Stimulated activated CD8-positive, alpha-beta memory T cell treated with anti-CD3 and anti-CD28 coated beads, Interleukin-12 subunit alpha, Interleukin-12 subunit beta, amount 100 ng/mL, for 24 hours (primary cell): ENCODE measurements at regions not wholly inside any gene's neighbourhood (a gene's known extent, or its start where the extent isn't known, plus 50 kb on each side); places are given as distances from the start of the nearest gene placed in this dataset.

ENCODE experiments used
- DNase-seq: peaks from one replicate; pipeline ENCODE4 v3.0.0-alpha.2; 2020; ENCODE audit errors: extremely low read depth

DNA sequence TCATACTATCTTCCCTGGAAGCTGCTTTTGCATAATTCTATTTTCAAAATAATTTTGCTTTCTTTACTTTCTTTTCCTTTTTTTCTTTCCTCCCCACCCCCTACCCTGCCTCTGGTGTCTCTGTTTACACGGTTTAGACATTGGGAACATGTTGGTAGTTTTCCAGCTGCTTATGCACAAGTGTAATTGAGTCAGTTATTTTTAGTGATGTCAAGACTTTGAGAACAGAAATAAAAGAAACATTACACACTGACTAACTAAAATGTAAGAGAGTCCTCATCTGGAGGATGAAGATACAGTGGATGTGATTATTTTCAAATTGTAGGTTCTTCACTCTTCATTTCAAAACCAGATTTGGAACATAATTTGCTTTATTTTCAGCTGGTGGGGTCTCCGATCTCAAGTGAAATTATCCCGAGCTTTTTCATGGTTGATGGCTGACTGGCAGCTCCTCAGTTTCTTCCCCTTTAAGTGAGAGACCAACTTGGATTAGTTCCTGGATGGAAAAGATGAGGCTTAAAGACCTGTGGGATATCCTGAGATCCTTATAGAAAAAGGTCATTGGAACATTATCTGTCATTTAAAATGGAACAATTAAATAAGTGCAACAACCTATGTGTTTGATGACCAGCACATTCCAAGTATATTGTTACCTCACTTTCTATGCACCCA lies 154.4 kb upstream of the ZNF462 start:
- no peak for DNase-seq

DNA sequence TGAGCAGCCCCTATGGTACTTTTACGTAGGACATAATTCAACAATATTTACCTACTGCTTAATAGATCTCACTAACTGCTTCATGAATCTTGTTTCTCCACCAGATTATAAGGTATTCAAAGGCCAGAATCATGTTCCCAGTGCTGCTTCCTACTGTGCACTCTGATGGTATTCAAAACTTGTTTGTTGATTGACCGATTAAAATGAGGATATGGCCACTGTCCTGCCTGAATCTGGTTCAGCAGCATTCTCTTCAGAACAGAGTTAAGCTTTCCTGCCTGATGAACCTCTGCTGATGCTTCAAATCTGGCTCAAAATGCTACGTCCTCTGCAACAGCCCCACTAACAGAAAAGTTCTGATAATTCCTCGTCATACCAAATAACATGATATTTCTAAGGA lies 150.7 kb upstream of the ZNF462 start:
- no peak for DNase-seq

DNA sequence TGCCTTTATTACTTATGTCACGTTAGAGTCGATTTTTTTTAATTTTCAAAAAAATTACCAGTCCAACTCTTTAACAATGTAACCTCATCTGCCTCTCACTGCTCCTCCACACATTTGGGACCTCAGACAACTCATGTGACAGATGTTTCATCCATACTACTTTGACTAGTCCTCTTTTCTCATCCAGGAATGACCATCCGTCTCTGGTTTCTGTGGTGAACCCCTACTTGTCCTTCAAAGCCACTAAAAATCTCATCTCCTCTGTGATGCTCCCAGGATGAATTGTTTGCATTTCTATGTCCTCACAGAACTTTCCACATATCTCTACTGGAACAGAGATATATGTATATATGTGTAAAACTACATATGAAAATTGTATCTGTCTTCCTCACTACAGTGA lies 149.8 kb upstream of the ZNF462 start:
- no peak for DNase-seq

DNA sequence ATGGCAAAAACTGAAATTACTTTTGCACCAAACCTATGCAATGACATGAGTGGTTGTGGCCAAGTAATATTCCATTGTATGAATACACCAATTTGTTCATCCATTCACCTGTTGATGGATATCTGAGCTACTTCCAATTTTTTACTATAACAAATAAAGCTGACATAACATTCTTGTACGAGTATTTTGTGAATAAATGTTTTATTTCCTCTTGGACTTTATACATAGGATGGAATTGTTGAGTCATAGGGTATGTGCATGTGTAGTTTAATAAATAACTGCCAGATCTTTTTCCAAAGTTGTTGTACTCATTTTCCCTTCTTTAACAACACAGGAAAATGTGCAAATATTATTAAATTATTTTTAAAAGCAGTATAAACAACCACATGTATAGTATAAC lies 146.1 kb upstream of the ZNF462 start:
- DNase-seq: no peak

DNA sequence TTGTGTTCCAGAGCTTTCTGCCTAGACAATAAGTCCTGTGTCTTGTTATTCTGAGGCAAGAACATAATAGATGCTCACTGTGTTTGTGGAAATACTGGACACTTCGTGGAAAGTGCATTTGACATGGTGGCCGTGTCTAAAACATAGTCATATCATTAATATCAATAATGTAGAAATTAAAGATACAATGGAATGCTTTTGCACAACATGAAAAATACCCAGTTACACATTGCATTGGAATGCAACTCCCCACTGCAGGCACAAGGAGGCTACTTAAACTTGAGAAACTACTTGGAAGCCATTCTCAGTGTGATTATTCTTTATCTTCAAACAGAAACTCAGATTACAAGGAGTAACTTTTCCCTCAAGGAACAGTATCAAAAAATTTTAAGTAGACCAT lies 145.3 kb upstream of the ZNF462 start:
- no peak for DNase-seq

DNA sequence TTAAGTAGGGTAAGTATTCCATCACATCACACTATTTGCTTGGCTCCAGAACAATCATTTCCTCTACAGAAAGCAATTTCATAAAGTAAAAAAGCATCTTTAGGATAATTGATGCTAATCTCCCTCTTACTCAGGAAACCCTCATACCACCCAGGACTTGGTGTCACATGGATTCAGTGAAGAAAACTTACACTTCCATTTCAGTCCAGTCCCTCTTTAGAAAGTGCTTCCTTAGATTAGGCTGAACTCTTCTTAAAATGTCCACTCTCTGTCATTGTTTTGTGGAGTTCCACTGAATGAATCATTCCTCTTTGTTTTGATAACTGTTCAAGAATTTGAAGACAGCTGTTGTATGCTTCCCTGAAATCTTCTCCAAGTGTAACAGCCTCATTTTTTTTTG lies 144.0 kb upstream of the ZNF462 start:
- DNase-seq: no peak

DNA sequence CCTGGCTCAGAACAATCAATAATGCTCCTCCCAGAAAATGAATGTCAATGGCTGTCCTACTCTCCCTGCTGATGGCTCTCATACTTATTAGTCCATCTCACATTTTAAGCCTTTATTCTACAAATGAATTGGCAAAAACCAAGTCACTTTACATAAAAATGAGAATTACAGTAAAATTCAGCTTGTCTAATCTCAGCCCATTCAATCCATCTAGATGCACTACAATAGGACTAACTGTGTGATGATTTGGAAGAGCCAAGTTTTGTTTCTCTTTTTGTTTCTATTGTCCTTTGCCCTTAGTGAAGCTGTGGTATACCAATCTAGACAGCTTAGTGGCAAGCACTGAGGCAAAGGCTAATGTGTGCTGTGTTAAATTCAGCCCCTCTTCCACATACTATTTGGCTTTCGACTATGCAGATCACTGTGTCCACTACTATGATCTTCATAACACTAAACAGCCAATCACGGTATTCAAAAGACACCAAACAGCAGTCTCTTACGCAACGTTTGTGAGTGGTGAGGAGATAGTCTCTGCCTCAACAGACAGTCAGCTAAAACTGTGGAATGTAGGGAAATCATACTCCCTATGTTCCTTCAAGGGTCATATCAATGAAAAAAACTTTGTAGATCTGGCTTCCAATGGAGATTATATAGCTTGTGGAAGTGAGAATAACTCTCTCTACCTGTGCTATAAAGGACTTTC lies 140.8 kb upstream of the ZNF462 start:
- no peak for DNase-seq

DNA sequence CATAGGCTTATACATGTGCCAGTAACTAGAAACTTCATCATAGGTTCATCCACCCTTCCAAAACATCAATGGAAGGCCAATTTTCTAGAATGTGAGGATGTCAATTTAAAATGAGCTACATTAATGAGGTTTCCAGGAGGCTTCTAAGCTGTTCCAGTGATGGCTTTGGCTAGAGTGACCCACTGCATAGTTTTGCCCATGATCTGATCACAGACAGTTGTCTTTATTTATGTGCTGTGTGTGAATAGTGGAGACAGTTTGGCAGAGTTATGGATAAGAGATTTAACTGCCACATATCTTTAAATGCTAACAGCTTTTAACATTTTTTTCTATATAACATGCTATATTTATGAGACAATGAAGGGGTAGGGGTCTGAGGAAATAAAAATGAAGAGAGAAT lies 139.0 kb upstream of the ZNF462 start:
- DNase-seq: no peak

DNA sequence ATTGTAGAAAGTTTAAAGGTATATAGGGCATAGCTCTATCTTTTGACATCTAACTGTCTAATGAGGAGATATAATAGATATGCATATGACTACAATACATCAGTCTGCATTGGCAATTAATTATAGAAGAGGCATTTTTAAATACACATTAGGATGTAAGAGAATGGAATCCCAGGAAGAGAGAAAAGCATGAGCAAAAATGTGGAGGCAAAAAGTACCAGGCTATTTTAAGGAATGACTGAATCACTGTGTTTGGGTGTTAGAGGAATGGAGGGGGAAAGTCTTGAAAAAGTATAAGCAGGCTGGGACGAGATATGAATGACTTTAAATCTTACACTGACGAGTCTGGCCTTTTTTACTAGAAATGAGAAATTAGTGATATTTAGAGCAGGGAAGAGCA lies 138.4 kb upstream of the ZNF462 start:
- DNase-seq: no peak

DNA sequence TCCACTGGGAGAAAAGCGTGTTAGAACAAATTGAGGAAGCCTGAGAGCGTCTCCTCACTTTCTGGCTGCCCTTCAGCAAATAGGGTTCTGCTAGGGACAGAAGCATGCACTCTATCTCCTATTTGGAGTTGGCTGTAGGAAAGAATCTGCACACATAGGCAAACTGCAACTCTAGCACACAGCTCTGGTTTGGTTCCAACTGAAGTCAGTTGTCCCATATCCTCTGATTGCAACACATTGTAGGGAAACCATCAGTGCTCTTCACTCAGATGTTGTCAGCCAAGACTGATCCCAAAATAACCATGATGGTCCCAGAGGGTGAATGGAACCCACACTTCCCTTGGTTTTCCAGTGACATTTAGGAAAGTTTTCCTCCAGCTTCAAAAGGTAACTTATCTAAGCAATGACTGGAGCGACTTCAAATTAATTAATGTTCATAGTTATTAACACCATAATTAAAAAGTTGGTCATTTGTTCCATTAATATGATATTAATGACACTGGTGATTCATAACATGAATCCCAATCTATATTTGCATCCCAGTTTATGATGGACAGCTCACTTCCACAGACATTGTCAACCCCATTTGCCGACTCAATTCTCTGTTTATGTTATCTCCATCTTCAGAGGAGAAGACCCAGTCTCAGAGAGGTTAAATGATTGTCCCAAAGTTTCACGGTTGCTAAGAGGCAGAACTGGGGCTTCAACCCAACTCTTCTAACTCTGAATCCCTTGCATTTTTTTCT lies 136.7 kb upstream of the ZNF462 start:
- DNase-seq: no peak

DNA sequence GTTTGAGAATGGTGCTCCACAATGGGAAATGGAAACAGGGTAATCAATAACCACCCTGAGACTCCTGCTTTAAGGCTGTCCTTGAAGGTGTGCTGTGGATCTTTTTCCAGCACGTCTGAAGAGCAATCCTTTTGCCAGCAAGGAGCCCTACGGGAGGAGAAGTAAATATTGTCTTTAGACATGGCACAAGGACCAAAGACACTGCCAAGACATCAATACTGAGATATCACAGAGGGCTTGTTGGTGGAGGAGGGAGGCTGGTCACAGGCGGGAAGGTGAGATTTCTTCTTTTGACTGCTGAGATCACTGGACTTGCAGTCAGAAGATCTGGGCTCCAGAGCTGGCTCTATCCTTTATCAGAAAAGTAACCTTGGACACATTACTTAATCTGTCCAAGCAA lies 135.0 kb upstream of the ZNF462 start:
- DNase-seq: no peak

DNA sequence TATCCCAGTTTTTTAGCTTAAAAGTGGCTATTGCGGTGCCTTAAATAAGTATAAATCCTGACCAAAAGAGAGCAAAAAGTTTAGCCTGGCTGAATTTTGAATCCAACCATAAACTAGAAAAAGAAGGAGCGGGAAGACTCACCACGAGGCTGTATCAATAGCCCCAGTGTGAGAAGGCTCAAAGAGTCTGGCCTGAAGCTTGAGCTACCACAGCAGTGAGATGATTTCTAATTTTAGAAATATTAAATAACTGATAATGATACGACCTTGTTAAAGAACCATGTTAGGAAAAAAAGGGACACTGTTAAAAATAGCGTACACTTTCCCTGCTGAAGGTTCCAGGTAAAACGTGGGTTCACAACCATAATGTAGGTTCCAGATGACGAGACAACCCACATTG lies 134.1 kb upstream of the ZNF462 start:
- no peak for DNase-seq

DNA sequence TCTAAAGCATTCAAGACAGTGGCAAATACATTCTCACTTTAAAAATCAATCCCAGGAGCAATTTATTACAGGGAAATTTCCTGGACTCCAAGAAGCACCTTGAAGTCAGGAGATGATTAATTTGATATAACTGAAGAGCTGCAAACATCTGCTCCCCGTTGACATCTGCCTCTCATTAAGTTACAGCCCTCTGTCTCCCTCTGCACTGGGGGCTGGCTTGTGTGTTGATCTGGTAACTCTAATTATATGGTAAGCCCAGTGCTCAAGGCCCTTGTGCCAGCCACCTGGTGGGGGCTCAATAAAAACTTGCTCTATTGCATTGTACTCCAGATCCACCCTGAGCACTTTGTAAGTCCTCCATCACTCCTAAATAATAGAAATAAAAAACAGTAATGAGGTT lies 131.1 kb upstream of the ZNF462 start:
- no peak for DNase-seq

DNA sequence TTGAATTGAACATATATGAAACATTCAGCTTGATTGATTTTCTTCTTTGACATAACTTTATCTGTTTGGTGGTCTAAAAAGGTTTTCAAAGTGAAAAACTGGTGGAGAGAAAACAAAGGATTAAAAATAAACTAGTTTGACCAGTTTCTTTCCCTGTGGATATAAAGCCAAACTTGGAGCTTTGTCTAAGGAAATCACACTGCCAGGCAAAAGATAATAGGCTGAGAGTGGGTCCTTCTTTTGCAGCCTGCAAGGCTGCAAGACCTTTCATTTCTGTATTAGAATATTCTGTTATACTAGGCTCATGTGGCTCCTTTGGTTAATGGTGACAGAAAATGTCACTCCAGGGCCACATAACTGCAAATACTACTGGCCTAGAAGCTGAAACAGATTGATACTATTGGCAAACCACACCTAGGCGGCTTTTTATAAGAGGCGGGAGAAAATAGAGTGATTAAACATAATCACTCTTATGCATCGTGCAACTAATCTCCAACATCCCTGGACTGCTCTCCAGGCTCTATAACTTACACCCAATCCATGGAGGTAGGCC lies 129.1 kb upstream of the ZNF462 start:
- DNase-seq: no peak

DNA sequence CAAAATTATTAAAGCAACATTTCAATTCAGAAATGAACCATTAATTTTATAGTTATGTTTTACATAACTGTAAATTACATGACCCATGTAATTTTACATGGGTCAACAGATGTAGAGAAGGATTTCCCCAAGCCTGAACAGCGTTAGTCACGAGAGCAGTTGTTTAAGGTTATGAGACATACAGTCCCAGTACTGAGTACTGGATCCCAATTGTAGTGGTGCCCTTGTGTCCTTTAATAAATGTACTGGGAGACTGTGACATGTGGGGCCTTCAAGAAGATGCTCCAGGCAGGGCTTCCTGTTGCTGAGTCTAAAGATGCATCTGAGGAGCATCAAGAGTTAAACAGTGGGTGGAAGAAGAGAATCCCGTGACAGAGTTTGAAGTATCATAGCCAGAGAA lies 125.5 kb upstream of the ZNF462 start:
- DNase-seq: no peak

DNA sequence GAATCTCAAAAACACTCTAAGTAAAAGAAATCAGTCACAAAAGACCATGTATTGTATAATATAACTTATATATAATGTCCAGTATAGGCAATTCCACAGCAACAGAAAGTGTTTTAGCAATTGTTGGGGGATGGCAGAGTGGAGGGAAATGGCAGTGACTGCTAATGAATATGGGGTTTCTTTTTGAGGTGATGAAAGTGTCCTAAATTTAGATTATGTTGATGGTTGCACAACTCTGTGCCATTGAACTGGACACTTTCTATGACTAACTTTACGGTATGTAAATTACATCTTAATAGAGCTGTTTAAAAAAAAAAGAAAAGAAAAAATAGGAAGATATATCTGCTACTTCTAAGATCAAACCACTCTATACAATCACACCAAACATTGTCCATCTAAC lies 124.9 kb upstream of the ZNF462 start:
- DNase-seq: no peak

DNA sequence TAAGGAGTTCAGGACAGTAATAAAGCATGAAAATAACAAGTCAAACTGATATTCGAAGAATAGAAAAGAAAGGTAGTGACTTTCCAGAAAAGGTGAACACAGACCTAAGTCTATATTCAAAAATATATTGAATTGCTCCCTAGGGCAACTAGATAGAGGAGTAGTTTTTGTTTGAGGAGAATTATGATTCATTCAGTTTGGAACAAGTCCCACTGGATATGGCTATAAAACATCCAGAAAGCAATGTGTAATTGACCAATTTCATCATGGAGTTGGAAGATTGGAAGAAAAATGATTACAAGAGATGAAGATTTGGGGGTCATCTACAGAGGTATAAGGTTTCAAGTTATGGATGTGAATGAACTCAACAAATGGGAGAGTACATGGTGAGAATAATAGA lies 117.5 kb upstream of the ZNF462 start:
- no peak for DNase-seq

DNA sequence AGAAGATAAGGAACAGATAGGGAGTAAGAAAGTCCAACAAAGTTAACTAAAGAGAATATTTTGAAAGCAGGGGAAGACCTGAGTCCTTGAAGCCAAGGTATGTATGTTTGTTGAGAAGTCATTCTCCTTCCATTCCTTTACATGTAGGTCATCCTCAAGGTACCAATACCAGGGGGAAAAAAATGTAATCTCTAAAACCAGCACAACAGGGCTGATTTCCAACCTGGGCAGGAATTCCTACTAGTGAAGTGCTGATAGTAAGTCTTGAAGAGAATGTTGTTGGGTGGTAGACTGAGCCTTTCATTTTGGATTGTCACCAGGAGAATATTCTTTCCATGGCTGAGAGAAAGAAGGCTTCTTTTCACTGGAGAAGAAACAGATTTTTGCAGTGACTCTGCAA lies 117.1 kb upstream of the ZNF462 start:
- no peak for DNase-seq

DNA sequence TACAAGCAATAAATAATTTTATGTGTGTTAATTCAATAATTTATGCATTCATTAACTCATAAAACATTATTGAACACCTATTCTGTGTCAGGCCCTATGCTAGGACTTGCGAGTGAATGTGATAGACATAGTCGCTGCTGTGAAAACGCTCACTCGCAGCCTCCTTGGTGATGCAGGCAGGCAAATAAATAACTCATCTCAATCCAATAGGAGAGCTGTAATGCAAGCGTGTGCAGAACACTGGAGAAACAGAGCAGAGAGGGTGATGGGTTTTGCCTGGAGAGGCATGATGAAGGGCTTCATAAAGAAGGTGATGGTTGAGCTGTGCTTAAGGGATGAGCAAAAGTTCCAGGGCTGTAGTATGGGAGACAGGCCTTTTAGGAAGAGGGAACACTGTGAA lies 111.3 kb upstream of the ZNF462 start:
- no peak for DNase-seq

DNA sequence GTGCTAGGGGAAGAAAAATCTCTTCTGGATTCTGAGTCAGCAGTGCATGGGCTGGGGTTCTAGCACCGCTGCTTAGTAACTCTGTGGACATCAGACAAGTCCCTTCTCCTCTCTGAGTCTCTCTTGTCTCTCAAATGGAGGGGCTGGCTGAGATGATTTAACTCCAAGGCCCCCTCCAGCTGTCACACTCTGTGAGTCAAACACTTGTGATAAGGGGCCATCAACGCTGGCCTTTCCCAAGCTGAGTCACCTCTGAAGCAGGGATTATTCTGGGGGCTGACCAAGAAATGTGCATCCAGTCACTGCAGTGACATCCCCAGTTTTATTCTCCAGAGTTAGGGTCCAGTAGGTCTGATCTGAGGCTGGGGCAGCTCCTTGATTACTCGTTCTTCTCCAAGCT lies 110.4 kb upstream of the ZNF462 start:
- no peak for DNase-seq

DNA sequence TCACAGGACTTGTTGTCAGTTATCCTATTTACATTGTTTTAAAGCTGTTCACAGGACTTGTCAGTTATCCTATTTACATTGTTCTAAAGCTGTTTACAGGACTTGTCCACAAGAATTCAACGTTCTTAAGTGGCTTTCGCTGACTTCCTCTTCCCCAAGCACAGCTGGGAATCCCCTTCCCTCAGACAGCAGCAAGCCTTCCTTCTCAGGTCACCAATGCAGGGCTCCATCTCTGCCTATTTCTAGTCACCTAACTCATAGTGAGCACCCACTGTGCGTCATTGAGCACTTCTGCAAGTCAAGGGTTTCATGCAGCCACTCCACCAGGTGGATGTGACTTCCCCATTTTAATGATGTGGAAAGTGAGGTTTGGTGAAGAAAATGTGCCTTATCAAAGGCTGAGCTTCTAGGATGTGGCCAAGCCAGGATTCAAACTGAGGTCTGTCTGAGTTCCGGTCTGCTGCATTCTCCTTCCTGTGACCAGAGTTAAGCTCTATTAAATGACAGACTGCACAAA lies 109.8 kb upstream of the ZNF462 start:
- no peak for DNase-seq

DNA sequence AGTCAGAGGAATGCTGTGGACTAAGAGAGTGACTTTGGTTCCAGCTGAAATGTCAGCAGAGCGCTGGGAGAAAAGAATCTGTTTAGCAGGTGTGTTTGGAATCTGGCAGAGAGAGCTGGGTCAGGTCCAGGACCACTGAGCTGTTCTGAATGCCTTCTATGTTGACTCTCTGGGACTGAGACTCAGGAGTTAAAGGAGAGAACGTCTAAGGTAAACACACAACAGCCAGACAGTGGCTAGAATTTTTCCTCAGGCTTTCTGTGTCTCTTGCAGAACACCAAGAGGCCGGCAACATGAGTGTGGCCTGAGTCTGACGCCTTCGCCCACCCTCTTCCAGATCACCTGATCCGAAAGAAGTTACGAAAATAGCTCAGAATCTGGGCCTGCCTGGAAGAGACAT lies 107.2 kb upstream of the ZNF462 start:
- no peak for DNase-seq

DNA sequence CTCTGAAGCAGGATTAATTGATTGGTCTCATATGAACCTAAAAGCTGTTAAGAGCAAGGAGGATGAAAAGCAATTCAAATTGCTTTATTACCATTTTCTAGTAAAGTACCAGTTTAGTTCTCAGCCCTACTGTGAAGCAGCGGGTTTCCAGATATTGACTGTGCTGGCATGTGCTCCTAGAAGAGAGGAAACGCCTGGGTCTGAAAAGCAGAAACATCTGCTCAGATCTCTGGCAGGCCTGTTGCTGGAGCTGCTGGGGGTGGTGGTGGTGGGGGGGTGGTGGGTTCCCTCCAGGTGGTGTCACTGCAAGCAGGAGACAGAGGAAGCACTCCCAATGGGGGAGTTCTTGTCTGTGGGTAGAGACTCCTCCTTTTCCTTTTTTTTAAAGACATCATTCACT lies 105.5 kb upstream of the ZNF462 start:
- no peak for DNase-seq
